ENCODE measurements at regions not wholly inside any gene's neighbourhood (a gene's known extent, or its start where the extent isn't known, plus 50 kb on each side); places are given as distances from the start of the nearest gene placed in this dataset.
A peak's percentile ranks its signal among the peaks of the same experiment; 100 is the strongest.

DNA sequence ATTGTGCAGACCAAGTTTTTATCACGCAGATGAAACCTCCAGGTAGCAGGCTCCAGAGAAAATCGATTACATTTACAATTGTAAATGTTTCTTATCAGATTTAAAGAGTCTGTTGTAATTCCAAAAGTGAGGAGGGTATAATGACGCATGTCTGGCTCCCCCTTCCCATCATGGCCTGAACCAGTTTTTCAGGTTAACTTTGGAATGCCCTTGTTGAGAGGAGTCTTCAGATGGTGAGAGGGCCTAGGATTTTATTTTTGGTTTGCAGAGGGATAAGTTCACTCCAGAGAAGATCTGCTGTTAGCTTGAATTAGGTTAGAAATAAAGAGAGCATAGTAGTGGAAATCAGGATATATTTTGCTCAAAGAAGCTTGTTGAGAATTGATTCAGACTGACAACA, 1028.3 kb upstream of the B3GALT2 start:
- no peak overlapping the region for H3K9ac ChIP-seq (ENCODE audit: insufficient read depth in 1 of 2, low read length in 2 of 2)
- no peak overlapping the region for H3K27ac ChIP-seq (ENCODE audit: low read depth in 1 of 2, low read length in 1 of 2)
- no peaks in the 10 kb centered on the region for H3K27me3 ChIP-seq (ENCODE audit: control insufficient read depth in 3 of 3, insufficient read depth in 3 of 3, low read length in 2 of 3)
- no peaks in the 10 kb centered on the region for H3K9me3 ChIP-seq (ENCODE audit: control insufficient read depth in 4 of 4, insufficient read depth in 3 of 4, low read length in 3 of 4)
- ATAC-seq (ENCODE audit: insufficient read depth, low FRiP score) = no peak
- no peak overlapping the region for H3K4me3 ChIP-seq
- DNase-seq = peak in 2 of 3 donors; percentile 10 to 18
- no peaks in the 10 kb centered on the region for H3K4me1 ChIP-seq (ENCODE audit: control insufficient read depth in 5 of 5, insufficient read depth in 5 of 5, low read length in 5 of 5)
- TF ChIP-seq, protein P1, sequence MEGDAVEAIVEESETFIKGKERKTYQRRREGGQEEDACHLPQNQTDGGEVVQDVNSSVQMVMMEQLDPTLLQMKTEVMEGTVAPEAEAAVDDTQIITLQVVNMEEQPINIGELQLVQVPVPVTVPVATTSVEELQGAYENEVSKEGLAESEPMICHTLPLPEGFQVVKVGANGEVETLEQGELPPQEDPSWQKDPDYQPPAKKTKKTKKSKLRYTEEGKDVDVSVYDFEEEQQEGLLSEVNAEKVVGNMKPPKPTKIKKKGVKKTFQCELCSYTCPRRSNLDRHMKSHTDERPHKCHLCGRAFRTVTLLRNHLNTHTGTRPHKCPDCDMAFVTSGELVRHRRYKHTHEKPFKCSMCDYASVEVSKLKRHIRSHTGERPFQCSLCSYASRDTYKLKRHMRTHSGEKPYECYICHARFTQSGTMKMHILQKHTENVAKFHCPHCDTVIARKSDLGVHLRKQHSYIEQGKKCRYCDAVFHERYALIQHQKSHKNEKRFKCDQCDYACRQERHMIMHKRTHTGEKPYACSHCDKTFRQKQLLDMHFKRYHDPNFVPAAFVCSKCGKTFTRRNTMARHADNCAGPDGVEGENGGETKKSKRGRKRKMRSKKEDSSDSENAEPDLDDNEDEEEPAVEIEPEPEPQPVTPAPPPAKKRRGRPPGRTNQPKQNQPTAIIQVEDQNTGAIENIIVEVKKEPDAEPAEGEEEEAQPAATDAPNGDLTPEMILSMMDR (IDR thresholded peaks at IDR 0.05; ENCODE audit: control extremely low read depth, extremely low read depth) = no peak
- H3K36me3 ChIP-seq (ENCODE audit: control insufficient read depth in 4 of 4, insufficient read depth in 4 of 4, low read length in 4 of 4) = no peaks in the 10 kb centered on the region
- 76 to 84% methylated on average over 3 of the region's 3 CpGs for WGBS, 2 donors

DNA sequence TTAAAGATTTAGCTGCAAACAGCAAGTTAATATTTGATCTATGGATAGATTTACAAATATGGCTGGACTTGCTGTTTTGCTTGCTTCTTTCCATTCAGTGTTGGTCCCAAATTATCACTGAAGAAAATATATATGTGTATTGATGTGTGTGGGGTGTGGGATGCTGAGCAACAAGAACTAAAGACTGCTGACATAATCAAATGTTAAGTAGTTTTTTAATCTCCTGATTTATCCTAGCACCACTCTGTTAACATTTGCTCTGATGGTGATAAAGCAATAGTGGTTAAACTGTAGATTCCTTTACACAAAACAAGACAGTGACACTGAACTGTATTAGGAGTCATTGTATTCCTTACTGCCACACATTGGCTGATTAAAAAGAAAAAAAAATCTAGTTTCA, 1023.5 kb upstream of the B3GALT2 start:
- no peak for ATAC-seq (ENCODE audit: insufficient read depth, low FRiP score)
- no peak overlapping the region for H3K9ac ChIP-seq (ENCODE audit: insufficient read depth in 1 of 2, low read length in 2 of 2)

DNA sequence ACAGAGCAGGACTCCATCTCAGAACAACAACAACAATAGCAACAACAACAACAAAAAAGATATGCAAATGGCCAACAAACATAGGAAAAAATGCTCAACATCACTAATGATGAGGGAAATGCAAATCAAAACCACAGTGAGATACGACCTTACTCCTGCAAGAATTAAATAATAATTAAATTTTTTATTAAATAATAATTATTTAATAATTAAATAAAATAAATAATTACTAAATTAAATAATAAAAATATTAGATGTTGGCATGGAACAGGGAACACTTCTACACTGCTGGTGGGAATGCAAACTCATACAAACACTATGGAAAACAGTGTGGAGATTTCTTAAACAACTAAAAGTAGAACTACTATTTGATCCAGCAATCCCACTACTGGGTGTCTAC, 1022.3 kb upstream of the B3GALT2 start:
- Histone ChIP-seq H3K27ac (ENCODE audit: low read depth in 1 of 2, low read length in 1 of 2) (no peak overlapping the region), H3K4me3 (no peak overlapping the region), H3K36me3 (ENCODE audit: control insufficient read depth in 4 of 4, insufficient read depth in 4 of 4, low read length in 4 of 4) (no peaks in the 10 kb centered on the region), H3K9ac (ENCODE audit: insufficient read depth in 1 of 2, low read length in 2 of 2) (no peak overlapping the region), H3K4me1 (ENCODE audit: control insufficient read depth in 5 of 5, insufficient read depth in 5 of 5, low read length in 5 of 5) (no peaks in the 10 kb centered on the region), H3K27me3 (ENCODE audit: control insufficient read depth in 3 of 3, insufficient read depth in 3 of 3, low read length in 2 of 3) (no peaks in the 10 kb centered on the region), H3K9me3 (ENCODE audit: control insufficient read depth in 4 of 4, insufficient read depth in 3 of 4, low read length in 3 of 4) (no peaks in the 10 kb centered on the region)
- 82 to 88% methylated on average over 1 of the region's 1 CpG for whole genome bisulfite sequencing, 2 donors
- TF ChIP-seq, protein P1 (IDR thresholded peaks at IDR 0.05; ENCODE audit: control extremely low read depth, extremely low read depth) = no peak
- DNase-seq = no peak
- no peak for ATAC-seq (ENCODE audit: insufficient read depth, low FRiP score)

More for the DNA sequence above, 1023.5 kb upstream of the B3GALT2 start:
- no peak for DNase-seq
- TF ChIP-seq, protein P1 (IDR thresholded peaks at IDR 0.05; ENCODE audit: control extremely low read depth, extremely low read depth) = no peak
- Histone ChIP-seq H3K4me3 (no peak overlapping the region), H3K27me3 (ENCODE audit: control insufficient read depth in 3 of 3, insufficient read depth in 3 of 3, low read length in 2 of 3) (no peaks in the 10 kb centered on the region), H3K36me3 (ENCODE audit: control insufficient read depth in 4 of 4, insufficient read depth in 4 of 4, low read length in 4 of 4) (no peaks in the 10 kb centered on the region), H3K27ac (ENCODE audit: low read depth in 1 of 2, low read length in 1 of 2) (no peak overlapping the region), H3K4me1 (ENCODE audit: control insufficient read depth in 5 of 5, insufficient read depth in 5 of 5, low read length in 5 of 5) (no peaks in the 10 kb centered on the region), H3K9me3 (ENCODE audit: control insufficient read depth in 4 of 4, insufficient read depth in 3 of 4, low read length in 3 of 4) (no peaks in the 10 kb centered on the region)

DNA sequence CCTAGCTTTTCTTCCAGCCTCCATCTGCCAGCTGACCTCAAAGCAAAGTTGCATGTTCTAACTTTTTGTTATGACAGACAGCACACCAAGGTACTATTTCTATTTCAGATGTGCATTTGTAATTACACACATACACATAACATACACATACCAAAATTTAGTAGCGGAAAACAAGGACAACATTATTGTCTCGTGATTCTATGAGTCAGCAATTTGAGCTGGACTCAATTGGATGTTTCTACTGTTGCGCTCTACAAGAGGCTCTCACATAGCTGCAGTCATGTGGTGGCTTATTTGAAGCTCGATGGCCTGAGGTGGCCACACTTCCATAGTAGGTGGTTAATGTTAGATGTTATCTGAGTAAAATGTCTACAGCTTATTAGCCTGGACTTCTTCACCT, 1010.1 kb upstream of the B3GALT2 start:
- WGBS, 2 donors = 91 to 95% methylated on average over 4 of the region's 4 CpGs
- TF ChIP-seq, protein P1 (IDR thresholded peaks at IDR 0.05; ENCODE audit: control extremely low read depth, extremely low read depth) = no peak
- no peak for DNase-seq
- no peak for ATAC-seq (ENCODE audit: insufficient read depth, low FRiP score)
- Histone ChIP-seq H3K27ac (ENCODE audit: low read depth in 1 of 2, low read length in 1 of 2) (no peak overlapping the region), H3K4me1 (ENCODE audit: control insufficient read depth in 5 of 5, insufficient read depth in 5 of 5, low read length in 5 of 5) (no peaks in the 10 kb centered on the region), H3K27me3 (ENCODE audit: control insufficient read depth in 3 of 3, insufficient read depth in 3 of 3, low read length in 2 of 3) (no peaks in the 10 kb centered on the region), H3K4me3 (no peak overlapping the region), H3K9ac (ENCODE audit: insufficient read depth in 1 of 2, low read length in 2 of 2) (no peak overlapping the region), H3K9me3 (ENCODE audit: control insufficient read depth in 4 of 4, insufficient read depth in 3 of 4, low read length in 3 of 4) (no peaks in the 10 kb centered on the region), H3K36me3 (ENCODE audit: control insufficient read depth in 4 of 4, insufficient read depth in 4 of 4, low read length in 4 of 4) (no peaks in the 10 kb centered on the region)

Data from lung (tissue), 11 donors.